ENCODE measurements at regions not wholly inside any gene's neighbourhood (a gene's known extent, or its start where the extent isn't known, plus 50 kb on each side); places are given as distances from the start of the nearest gene placed in this dataset.

- TF ChIP-seq CTCF (IDR thresholded peaks at IDR 0.05; ENCODE audit: low read depth, low read length): no peak
- no peaks in the 10 kb centered on the region for H3K9me3 ChIP-seq (ENCODE audit: low read depth)
- H3K4me1 ChIP-seq (ENCODE audit: low read depth): no peaks in the 10 kb centered on the region
- peak in 1 of 2 donors; percentile 88 for DNase-seq (ENCODE audit: low read depth in 1 of 2, low spot score in 1 of 2)
- no peak overlapping the region for H3K27ac ChIP-seq
- H3K4me3 ChIP-seq: no peak overlapping the region
- no peaks in the 10 kb centered on the region for H3K27me3 ChIP-seq
- no peaks in the 10 kb centered on the region for H3K36me3 ChIP-seq
Measured at GRCh38 chr12:60148831-60149230, 553.0 kb downstream of the SLC16A7 start.

GRCh38 chr12:60152756-60153155 lies 556.9 kb downstream of the SLC16A7 start:
- Histone ChIP-seq H3K4me1 (ENCODE audit: low read depth) (no peaks in the 10 kb centered on the region), H3K4me3 (no peak overlapping the region), H3K27me3 (no peaks in the 10 kb centered on the region), H3K9me3 (ENCODE audit: low read depth) (no peaks in the 10 kb centered on the region), H3K27ac (no peak overlapping the region), H3K36me3 (no peaks in the 10 kb centered on the region)
- DNase-seq (ENCODE audit: low read depth in 1 of 2, low spot score in 1 of 2): no peak
- no peak for TF ChIP-seq CTCF (IDR thresholded peaks at IDR 0.05; ENCODE audit: low read depth, low read length)

- no peaks in the 10 kb centered on the region for H3K9me3 ChIP-seq (ENCODE audit: low read depth)
- H3K27me3 ChIP-seq: no peaks in the 10 kb centered on the region
- DNase-seq (ENCODE audit: low read depth in 1 of 2, low spot score in 1 of 2): no peak
- H3K36me3 ChIP-seq: no peaks in the 10 kb centered on the region
- TF ChIP-seq CTCF (IDR thresholded peaks at IDR 0.05; ENCODE audit: low read depth, low read length): no peak
- no peaks in the 10 kb centered on the region for H3K4me1 ChIP-seq (ENCODE audit: low read depth)
- no peak overlapping the region for H3K4me3 ChIP-seq
- no peak overlapping the region for H3K27ac ChIP-seq
Measured at GRCh38 chr12:60159761-60160160, 563.9 kb downstream of the SLC16A7 start.

GRCh38 chr12:60162988-60163720 lies 567.3 kb downstream of the SLC16A7 start:
- H3K9me3 ChIP-seq (ENCODE audit: low read depth): no peaks in the 10 kb centered on the region
- no peak overlapping the region for H3K27ac ChIP-seq
- H3K36me3 ChIP-seq: no peaks in the 10 kb centered on the region
- H3K4me1 ChIP-seq (ENCODE audit: low read depth): no peaks in the 10 kb centered on the region
- no peaks in the 10 kb centered on the region for H3K27me3 ChIP-seq
- no peak overlapping the region for H3K4me3 ChIP-seq
- TF ChIP-seq CTCF (IDR thresholded peaks at IDR 0.05; ENCODE audit: low read depth, low read length): no peak
- peak in 1 of 2 donors; percentile 30 for DNase-seq (ENCODE audit: low read depth in 1 of 2, low spot score in 1 of 2)

- no peak for TF ChIP-seq CTCF (IDR thresholded peaks at IDR 0.05; ENCODE audit: low read depth, low read length)
- Histone ChIP-seq H3K4me3 (no peak overlapping the region), H3K27me3 (no peaks in the 10 kb centered on the region), H3K36me3 (no peaks in the 10 kb centered on the region), H3K9me3 (ENCODE audit: low read depth) (no peaks in the 10 kb centered on the region), H3K27ac (no peak overlapping the region), H3K4me1 (ENCODE audit: low read depth) (no peaks in the 10 kb centered on the region)
- no peak for DNase-seq (ENCODE audit: low read depth in 1 of 2, low spot score in 1 of 2)
Measured at GRCh38 chr12:60165781-60166180, 570.0 kb downstream of the SLC16A7 start.
